Rectal smooth muscle tissue (tissue), 1 donor: ENCODE measurements at regions not wholly inside any gene's neighbourhood (a gene's known extent, or its start where the extent isn't known, plus 50 kb on each side); places are given as distances from the start of the nearest gene placed in this dataset.
"Not testable (repeated sequence)": the region's sequence is repeated elsewhere in the genome, so short reads cannot be mapped to it uniquely, and the experiment has no call there.

Experiments
- H3K27ac ChIP-seq: one replicate; pipeline ENCODE4 v1.7.0; 2013; ENCODE audit warnings: low read depth, low read length, inconsistent platforms
- H3K27me3 ChIP-seq: one replicate; pipeline ENCODE4 v1.7.0; 2013; ENCODE audit warnings: low read length; ENCODE audit not compliant: control insufficient read depth, insufficient read depth
- H3K36me3 ChIP-seq: one replicate; pipeline ENCODE4 v1.7.0; 2013; ENCODE audit warnings: low read length; ENCODE audit not compliant: control insufficient read depth, insufficient read depth
- H3K4me1 ChIP-seq: one replicate; pipeline ENCODE4 v1.7.0; 2013; ENCODE audit warnings: low read length; ENCODE audit not compliant: control insufficient read depth, insufficient read depth
- H3K4me3 ChIP-seq: one replicate; pipeline ENCODE4 v1.7.0; 2013; ENCODE audit warnings: low read length
- H3K9ac ChIP-seq: one replicate; pipeline ENCODE4 v1.7.0; 2013; ENCODE audit warnings: low read length

GRCh38 chr5:90338712-90339372, 70.7 kb downstream of the CETN3 start:
- H3K36me3 ChIP-seq = no peaks in the 10 kb centered on the region
- no peak overlapping the region for H3K27ac ChIP-seq
- no peaks in the 10 kb centered on the region for H3K4me1 ChIP-seq
- no peaks in the 10 kb centered on the region for H3K27me3 ChIP-seq
- no peak overlapping the region for H3K9ac ChIP-seq
- no peak overlapping the region for H3K4me3 ChIP-seq

GRCh38 chr5:90337449-90338052, 72.0 kb downstream of the CETN3 start:
- H3K27ac ChIP-seq = no peak overlapping the region
- no peaks in the 10 kb centered on the region for H3K27me3 ChIP-seq
- no peak overlapping the region for H3K9ac ChIP-seq
- no peaks in the 10 kb centered on the region for H3K36me3 ChIP-seq
- H3K4me1 ChIP-seq = no peaks in the 10 kb centered on the region
- H3K4me3 ChIP-seq = no peak overlapping the region

DNA sequence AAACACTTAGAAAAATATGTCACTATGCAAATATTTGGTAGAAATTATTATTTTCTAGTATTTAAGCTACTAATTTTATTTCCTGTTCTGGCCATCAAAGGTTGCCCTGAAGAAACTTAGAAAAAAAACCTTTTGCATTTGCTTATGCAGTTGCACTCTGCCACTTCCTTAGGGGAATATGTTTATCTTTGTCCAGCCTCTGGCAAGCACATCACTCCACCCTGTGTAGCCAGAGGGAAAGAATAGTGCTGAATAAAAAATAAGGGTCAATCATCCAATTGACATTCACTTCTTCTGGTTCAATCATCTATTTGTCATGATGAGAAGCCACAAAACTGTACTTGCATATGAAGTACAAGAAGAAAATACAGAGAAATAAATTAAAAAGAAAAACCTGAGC, 72.8 kb downstream of the CETN3 start:
- Histone ChIP-seq H3K36me3 (no peaks in the 10 kb centered on the region), H3K4me3 (no peak overlapping the region), H3K27ac (no peak overlapping the region), H3K27me3 (no peaks in the 10 kb centered on the region), H3K4me1 (no peaks in the 10 kb centered on the region), H3K9ac (no peak overlapping the region)

DNA sequence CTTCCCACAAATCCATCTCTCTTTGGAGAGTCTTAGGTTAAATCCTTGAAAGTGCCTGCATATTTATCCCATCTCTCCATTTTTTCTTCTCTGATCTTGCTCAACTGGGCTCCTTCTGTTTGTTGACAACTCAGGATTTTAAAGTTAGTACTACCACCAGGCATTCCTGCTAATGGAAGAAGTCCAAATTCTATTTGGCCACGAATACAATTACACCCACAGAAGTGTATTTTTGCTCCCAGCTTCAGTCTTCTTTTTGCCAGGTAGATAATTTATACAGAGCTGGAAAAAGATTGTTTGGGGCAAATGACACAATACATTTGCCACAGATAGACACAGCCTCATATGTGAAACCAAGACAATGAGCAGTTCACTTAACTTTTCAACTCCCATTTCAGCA, 74.8 kb downstream of the CETN3 start:
- Histone ChIP-seq H3K27ac (no peak overlapping the region), H3K36me3 (no peaks in the 10 kb centered on the region), H3K27me3 (no peaks in the 10 kb centered on the region), H3K9ac (no peak overlapping the region), H3K4me3 (no peak overlapping the region), H3K4me1 (no peaks in the 10 kb centered on the region)

DNA sequence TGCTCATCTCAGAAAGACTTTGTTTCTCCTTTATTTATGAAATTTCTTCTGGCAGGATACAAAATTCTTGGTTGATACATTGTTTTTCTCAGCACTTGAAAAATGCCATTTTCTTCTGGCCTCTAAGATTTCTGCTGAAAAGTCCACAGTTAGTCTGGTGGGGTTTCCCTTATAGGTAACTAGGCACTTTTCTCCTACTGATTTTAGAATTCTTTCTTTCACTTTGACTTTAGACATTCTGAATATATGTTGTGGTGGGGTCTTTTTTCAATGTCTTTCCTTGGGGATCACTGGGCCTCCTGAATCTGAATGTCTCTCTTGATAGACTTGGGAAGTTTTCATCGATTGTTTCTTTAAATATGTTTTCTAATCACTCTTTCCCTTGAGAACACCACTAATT, 79.6 kb downstream of the CETN3 start:
- no peak overlapping the region for H3K27ac ChIP-seq
- no peak overlapping the region for H3K4me3 ChIP-seq
- H3K27me3 ChIP-seq = no peaks in the 10 kb centered on the region
- H3K9ac ChIP-seq = no peak overlapping the region
- H3K4me1 ChIP-seq = no peaks in the 10 kb centered on the region
- no peaks in the 10 kb centered on the region for H3K36me3 ChIP-seq

DNA sequence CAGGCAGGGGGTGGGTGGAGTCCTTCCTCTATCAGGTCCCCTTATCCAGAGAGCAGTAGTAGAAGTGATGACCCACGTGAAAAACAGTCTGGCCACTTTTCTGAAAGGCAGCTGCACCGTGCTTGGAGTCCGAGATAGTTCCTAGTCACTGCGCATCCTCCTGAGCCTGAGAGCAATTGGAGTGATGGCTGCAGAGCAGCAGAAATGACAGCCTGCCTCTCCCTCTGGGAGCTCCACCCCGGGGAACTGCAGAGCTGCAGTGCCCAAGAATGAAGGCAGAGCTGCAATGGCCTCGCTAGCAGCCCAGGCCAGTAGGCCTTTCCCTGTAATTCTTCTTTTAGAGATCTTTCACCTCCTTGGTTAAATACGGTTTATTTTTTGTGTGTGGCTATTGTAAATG, 82.6 kb downstream of the CETN3 start:
- H3K4me3 ChIP-seq = no peak overlapping the region
- H3K9ac ChIP-seq = no peak overlapping the region
- no peak overlapping the region for H3K27ac ChIP-seq

GRCh38 chr5:90325093-90325492, 84.5 kb downstream of the CETN3 start:
- no peaks in the 10 kb centered on the region for H3K36me3 ChIP-seq

More for the DNA sequence above, 82.6 kb downstream of the CETN3 start:
- Histone ChIP-seq H3K36me3 (no peaks in the 10 kb centered on the region), H3K27me3 (no peaks in the 10 kb centered on the region), H3K4me1 (no peaks in the 10 kb centered on the region)

DNA sequence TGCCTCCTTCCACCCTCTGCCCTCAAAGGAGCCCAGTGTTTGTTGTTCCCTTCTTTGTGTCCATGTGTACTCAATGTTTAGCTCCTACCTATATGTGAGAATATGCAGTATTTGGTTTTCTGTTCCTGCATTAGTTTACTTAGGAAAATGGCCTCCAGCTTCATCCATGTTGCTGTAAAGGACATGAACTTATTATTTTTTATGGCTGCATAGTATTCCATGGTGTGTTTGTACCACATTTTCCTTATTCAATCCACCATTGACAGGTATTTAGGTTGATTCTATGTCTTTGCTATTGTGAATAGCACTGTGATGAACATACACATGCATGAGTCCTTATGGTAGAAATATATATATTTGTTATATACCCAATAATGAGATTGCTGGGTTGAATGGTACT, 89.2 kb downstream of the CETN3 start:
- not testable (repeated sequence) for H3K36me3 ChIP-seq, H3K4me1 ChIP-seq, H3K9ac ChIP-seq, H3K27ac ChIP-seq, H3K27me3 ChIP-seq, H3K4me3 ChIP-seq

More at GRCh38 chr5:90325093-90325492, 84.5 kb downstream of the CETN3 start:
- Histone ChIP-seq H3K4me1 (no peaks in the 10 kb centered on the region), H3K27ac (no peak overlapping the region), H3K4me3 (no peak overlapping the region), H3K9ac (no peak overlapping the region), H3K27me3 (no peaks in the 10 kb centered on the region)

DNA sequence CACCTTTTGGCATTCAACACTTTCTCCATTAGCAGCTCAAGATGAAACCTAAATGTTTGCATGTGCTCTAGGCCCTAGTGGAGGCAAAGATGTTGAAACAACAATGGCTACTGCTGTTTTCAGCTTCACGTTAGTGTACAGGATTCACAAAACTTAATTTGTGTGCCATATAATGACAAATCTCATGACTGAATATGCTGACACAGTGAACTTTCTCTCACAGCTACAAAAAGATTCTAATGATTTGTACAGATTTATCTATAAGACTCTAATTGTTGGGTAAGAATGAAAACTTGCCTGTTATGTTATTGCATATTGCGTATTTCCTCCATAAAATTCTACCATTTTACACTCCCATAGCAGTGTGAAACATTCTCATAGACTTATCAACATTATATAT, 97.5 kb downstream of the CETN3 start:
- Histone ChIP-seq H3K9ac (no peak overlapping the region), H3K27ac (no peak overlapping the region), H3K4me3 (no peak overlapping the region), H3K27me3 (no peaks in the 10 kb centered on the region), H3K4me1 (no peaks in the 10 kb centered on the region), H3K36me3 (no peaks in the 10 kb centered on the region)

- no peak overlapping the region for H3K4me3 ChIP-seq
Observed at GRCh38 chr5:90311401-90311800, 98.2 kb downstream of the CETN3 start.

DNA sequence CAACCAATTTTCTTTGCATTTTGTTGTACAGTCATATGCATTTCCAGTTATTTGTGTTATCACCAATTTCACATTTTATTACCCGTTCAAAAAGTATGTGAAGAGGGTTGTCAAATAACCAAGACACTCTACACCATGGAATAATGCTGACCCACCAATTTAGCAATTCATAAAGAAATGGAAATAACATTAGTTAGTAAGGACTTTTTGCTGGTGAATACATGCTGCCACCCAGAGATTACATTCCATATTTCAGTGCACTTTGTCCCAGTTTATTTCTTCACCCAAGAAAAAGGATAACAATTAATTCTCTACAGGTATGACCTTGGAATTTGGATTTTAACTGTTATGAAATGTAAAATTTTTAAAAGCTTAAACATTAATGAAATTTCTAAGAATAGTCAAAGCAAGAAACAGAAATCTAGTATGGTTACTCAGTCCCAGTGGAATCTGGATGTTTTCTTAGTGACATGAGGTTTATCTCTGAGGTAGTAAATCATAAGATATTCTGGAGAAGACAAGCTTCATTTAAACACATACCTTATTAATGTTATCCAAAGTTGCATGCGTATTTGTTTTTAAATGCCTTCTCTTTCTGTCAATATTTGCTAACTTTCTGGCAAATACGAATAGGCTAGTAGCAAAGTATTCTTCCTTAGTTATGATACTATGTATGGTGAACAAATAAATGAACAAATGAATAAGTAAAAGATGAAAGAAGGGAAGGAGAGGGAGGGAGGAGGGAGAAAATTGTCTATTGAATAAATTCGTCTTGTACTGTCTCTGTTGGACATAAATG, 100.6 kb downstream of the CETN3 start:
- H3K4me1 ChIP-seq = no peaks in the 10 kb centered on the region
- H3K27ac ChIP-seq = no peak overlapping the region
- H3K9ac ChIP-seq = no peak overlapping the region
- no peaks in the 10 kb centered on the region for H3K27me3 ChIP-seq
- H3K4me3 ChIP-seq = no peak overlapping the region
- H3K36me3 ChIP-seq = no peaks in the 10 kb centered on the region

More at GRCh38 chr5:90311401-90311800, 98.2 kb downstream of the CETN3 start:
- H3K4me1 ChIP-seq = no peaks in the 10 kb centered on the region
- H3K27ac ChIP-seq = no peak overlapping the region
- no peak overlapping the region for H3K9ac ChIP-seq
- no peaks in the 10 kb centered on the region for H3K27me3 ChIP-seq
- H3K36me3 ChIP-seq = no peaks in the 10 kb centered on the region

- Histone ChIP-seq H3K27ac (no peak overlapping the region), H3K4me3 (no peak overlapping the region), H3K9ac (no peak overlapping the region), H3K4me1 (no peaks in the 10 kb centered on the region), H3K36me3 (no peaks in the 10 kb centered on the region), H3K27me3 (no peaks in the 10 kb centered on the region)
Observed at GRCh38 chr5:90307782-90308181, 101.8 kb downstream of the CETN3 start.
